ENCODE measurements at regions not wholly inside any gene's neighbourhood (a gene's known extent, or its start where the extent isn't known, plus 50 kb on each side); places are given as distances from the start of the nearest gene placed in this dataset.

DNA sequence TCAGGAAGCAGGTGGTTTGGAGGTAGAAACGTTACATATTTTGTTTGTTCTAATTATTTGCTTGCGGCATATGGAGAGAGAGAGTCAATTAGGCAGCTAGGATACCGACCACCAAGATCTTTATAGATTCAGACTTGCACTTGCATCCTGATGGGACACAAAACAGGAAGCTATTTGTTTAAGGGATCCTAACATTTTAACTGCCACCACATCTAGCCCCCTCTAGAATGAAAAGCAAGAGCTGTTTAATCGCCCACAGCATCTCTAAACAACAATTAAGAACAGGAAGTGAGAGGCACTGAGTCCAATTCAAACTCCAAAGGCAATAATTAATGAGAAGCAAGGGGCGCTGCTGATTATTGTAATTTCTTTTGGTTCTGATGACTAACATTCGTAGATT, 182.0 kb upstream of the LINC00305 start:
- TF ChIP-seq, protein P1, sequence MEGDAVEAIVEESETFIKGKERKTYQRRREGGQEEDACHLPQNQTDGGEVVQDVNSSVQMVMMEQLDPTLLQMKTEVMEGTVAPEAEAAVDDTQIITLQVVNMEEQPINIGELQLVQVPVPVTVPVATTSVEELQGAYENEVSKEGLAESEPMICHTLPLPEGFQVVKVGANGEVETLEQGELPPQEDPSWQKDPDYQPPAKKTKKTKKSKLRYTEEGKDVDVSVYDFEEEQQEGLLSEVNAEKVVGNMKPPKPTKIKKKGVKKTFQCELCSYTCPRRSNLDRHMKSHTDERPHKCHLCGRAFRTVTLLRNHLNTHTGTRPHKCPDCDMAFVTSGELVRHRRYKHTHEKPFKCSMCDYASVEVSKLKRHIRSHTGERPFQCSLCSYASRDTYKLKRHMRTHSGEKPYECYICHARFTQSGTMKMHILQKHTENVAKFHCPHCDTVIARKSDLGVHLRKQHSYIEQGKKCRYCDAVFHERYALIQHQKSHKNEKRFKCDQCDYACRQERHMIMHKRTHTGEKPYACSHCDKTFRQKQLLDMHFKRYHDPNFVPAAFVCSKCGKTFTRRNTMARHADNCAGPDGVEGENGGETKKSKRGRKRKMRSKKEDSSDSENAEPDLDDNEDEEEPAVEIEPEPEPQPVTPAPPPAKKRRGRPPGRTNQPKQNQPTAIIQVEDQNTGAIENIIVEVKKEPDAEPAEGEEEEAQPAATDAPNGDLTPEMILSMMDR (IDR thresholded peaks at IDR 0.05; ENCODE audit: poor library complexity) = no peak
- no peak for TF ChIP-seq EZH2 (IDR thresholded peaks at IDR 0.05; ENCODE audit: borderline replicate concordance)
- TF ChIP-seq EZH2phosphoT487 (IDR thresholded peaks at IDR 0.05; ENCODE audit: low read depth, severe bottlenecking, unreplicated experiment) = no peak

Measured in hepatocyte (in vitro differentiated cells).